ENCODE measurements at regions not wholly inside any gene's neighbourhood (a gene's known extent, or its start where the extent isn't known, plus 50 kb on each side); places are given as distances from the start of the nearest gene placed in this dataset.

GRCh38 chr9:115327436-115328122, 209.6 kb upstream of the TNC start:
- no peak for DNase-seq (ENCODE audit: low spot score in 2 of 2, unreplicated experiment in 2 of 2)
- no peaks in the 10 kb centered on the region for H3K9me3 Mint-ChIP-seq
- H3K4me1 Mint-ChIP-seq = peaks cover 5% of the 10 kb centered on the region
- no peak overlapping the region for H3K27ac Mint-ChIP-seq
- H3K4me3 Mint-ChIP-seq = no peak overlapping the region
- H3K27me3 Mint-ChIP-seq (ENCODE audit: low read depth) = no peaks in the 10 kb centered on the region
- H3K36me3 Mint-ChIP-seq = no peaks in the 10 kb centered on the region
- no peak for TF ChIP-seq CTCF (IDR thresholded peaks at IDR 0.05; ENCODE audit: unreplicated experiment)

DNA sequence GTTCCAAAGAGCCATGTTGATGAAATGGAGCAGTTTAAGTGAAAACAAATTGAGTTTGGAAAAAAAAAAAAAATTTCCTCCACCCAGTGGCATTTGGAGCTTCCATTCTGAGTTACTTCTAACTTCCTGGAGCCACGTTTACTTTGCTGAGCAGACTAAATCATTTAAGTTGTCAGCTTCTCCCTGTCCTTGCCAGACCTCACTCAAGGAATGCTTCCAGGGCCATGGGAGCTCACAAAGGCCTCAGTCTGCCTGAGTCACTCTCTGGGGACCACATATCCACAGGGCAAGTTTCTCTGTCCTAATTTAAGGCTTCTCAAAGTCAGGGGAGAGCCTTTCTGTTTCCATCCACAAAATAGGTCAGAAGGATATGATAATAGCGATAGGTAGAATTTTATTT, 210.3 kb upstream of the TNC start:
- Mint-ChIP-seq H3K9me3 (no peaks in the 10 kb centered on the region), H3K4me1 (peaks cover 5% of the 10 kb centered on the region), H3K27me3 (ENCODE audit: low read depth) (no peaks in the 10 kb centered on the region), H3K4me3 (no peak overlapping the region), H3K27ac (no peak overlapping the region), H3K36me3 (no peaks in the 10 kb centered on the region)
- DNase-seq (ENCODE audit: low spot score in 2 of 2, unreplicated experiment in 2 of 2) = no peak
- TF ChIP-seq CTCF (IDR thresholded peaks at IDR 0.05; ENCODE audit: unreplicated experiment) = no peak

DNA sequence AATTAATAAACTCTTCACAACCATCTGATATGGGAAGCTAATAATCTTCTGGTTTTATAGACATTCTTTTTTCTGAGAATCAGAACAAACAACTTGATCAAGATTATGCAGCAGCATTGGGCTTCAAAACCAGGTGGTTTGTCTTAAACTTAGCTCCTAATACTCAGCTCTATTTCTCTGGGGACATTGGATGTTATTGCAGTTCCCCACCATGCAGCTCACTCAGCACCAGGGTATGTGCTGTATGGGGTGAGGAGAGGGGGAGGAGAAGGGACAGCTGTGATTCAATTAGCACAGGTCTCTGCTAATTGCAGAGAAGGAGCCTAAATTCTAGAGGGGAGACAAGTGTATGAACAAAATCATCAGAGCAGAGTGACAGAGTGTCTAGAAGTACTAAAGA, 210.7 kb upstream of the TNC start:
- no peak overlapping the region for H3K27ac Mint-ChIP-seq
- H3K36me3 Mint-ChIP-seq = no peaks in the 10 kb centered on the region
- H3K9me3 Mint-ChIP-seq = no peaks in the 10 kb centered on the region
- no peak for TF ChIP-seq CTCF (IDR thresholded peaks at IDR 0.05; ENCODE audit: unreplicated experiment)
- H3K4me1 Mint-ChIP-seq = peaks cover 5% of the 10 kb centered on the region
- no peak for DNase-seq (ENCODE audit: low spot score in 2 of 2, unreplicated experiment in 2 of 2)
- no peaks in the 10 kb centered on the region for H3K27me3 Mint-ChIP-seq (ENCODE audit: low read depth)
- no peak overlapping the region for H3K4me3 Mint-ChIP-seq

DNA sequence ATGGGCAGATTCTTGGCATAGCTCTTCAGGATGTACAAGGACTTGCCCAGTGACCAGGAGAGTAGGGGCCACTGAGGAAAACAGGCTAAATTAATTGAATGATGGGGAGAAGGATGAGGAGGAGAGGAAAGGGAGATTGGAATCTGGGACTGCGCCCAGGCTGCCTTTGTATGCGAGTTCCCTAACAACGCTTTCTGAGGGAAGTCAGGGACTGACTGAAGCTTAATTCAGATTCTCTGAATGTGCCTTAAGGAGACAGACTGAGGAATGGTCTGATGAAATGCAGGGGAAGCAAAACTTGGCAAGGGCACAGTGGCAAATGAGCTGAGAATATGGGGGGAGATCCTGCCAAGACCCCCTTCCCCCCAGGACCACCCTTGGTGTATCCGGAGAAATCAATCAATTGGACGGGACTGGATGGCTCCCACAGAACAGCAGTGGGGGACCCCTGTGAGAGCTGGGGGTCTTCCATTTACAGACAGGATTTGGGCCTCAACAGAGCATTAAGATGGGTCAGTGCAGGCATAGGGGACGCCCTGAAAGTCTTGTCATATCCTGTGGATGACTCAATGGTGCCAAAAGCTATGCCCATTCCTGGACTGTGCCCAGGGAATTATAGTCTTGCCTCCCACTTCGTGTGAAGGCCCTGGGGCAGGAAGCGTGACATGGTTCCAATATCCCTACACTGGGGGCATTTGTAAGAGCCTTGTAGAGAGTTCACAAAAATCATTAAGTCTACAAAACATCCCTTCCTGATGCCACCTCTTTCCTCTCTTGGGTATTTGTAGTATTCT, 215.5 kb upstream of the TNC start:
- no peak overlapping the region for H3K4me3 Mint-ChIP-seq
- H3K27ac Mint-ChIP-seq = no peak overlapping the region
- peaks cover 1% of the 10 kb centered on the region for H3K4me1 Mint-ChIP-seq
- H3K27me3 Mint-ChIP-seq (ENCODE audit: low read depth) = no peaks in the 10 kb centered on the region
- no peaks in the 10 kb centered on the region for H3K36me3 Mint-ChIP-seq
- TF ChIP-seq CTCF (IDR thresholded peaks at IDR 0.05; ENCODE audit: unreplicated experiment) = no peak
- DNase-seq (ENCODE audit: low spot score in 2 of 2, unreplicated experiment in 2 of 2) = no peak
- H3K9me3 Mint-ChIP-seq = peaks cover 9% of the 10 kb centered on the region

DNA sequence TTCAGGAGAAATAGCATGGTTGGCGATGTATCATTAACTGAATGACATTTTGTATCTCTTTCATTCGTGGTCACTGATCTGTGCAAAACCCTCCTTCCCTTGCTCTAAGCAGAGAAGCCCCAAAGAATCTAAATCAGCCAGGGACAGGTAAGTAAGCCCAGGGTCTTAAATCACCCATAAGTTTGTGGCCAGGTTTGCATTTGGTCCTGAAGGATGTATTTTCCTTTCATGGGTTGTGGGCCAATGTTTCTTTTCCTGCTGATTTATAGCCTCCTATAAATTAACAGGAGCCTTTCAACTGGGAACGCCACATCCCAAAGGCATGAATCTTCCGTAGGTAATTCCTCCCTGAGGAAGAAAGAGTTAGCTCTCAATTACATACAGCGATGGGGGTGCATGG, 217.5 kb upstream of the TNC start:
- no peak overlapping the region for H3K4me3 Mint-ChIP-seq
- no peak for DNase-seq (ENCODE audit: low spot score in 2 of 2, unreplicated experiment in 2 of 2)
- peaks cover 9% of the 10 kb centered on the region for H3K9me3 Mint-ChIP-seq
- no peaks in the 10 kb centered on the region for H3K36me3 Mint-ChIP-seq
- TF ChIP-seq CTCF (IDR thresholded peaks at IDR 0.05; ENCODE audit: unreplicated experiment) = no peak
- H3K27ac Mint-ChIP-seq = no peak overlapping the region
- peaks cover 1% of the 10 kb centered on the region for H3K27me3 Mint-ChIP-seq (ENCODE audit: low read depth)
- H3K4me1 Mint-ChIP-seq = no peaks in the 10 kb centered on the region

All from mesothelial cell of epicardium (in vitro differentiated cells).